ENCODE measurements at regions not wholly inside any gene's neighbourhood (a gene's known extent, or its start where the extent isn't known, plus 50 kb on each side); places are given as distances from the start of the nearest gene placed in this dataset.

DNA sequence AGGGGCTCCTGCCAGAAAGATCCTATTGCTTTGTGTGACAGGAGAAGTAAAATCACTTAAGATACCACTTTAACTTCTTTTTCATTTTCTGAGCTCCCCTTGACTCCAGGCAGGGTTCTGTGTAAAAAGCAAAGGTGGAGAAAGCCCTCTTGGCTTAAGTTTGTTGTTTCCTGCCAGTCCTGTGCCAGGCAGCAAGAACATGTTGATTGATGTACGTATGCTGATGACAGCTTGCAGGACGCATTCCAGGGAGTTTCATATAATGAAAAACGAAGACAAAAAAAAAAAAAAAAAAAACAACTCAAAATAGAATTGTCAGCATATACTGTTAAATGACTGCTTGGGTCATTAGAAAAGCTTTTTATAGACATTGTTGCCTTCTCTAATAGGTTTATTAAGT lies 251.7 kb downstream of the PSAT1 start:
- TF ChIP-seq, protein P1, sequence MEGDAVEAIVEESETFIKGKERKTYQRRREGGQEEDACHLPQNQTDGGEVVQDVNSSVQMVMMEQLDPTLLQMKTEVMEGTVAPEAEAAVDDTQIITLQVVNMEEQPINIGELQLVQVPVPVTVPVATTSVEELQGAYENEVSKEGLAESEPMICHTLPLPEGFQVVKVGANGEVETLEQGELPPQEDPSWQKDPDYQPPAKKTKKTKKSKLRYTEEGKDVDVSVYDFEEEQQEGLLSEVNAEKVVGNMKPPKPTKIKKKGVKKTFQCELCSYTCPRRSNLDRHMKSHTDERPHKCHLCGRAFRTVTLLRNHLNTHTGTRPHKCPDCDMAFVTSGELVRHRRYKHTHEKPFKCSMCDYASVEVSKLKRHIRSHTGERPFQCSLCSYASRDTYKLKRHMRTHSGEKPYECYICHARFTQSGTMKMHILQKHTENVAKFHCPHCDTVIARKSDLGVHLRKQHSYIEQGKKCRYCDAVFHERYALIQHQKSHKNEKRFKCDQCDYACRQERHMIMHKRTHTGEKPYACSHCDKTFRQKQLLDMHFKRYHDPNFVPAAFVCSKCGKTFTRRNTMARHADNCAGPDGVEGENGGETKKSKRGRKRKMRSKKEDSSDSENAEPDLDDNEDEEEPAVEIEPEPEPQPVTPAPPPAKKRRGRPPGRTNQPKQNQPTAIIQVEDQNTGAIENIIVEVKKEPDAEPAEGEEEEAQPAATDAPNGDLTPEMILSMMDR (IDR thresholded peaks at IDR 0.05), result no peak
- TF ChIP-seq POLR2A (IDR thresholded peaks at IDR 0.05), result no peak
- TF ChIP-seq POLR2AphosphoS5 (IDR thresholded peaks at IDR 0.05), result no peak

Measured in breast epithelium (tissue), 3 donors.